Ovary (tissue), 7 donors: ENCODE measurements at regions not wholly inside any gene's neighbourhood (a gene's known extent, or its start where the extent isn't known, plus 50 kb on each side); places are given as distances from the start of the nearest gene placed in this dataset.

ENCODE experiments used
- DNase-seq, 5 donors: peaks; one replicate each; pipeline ENCODE4 v3.0.0-alpha.2; 2019 to 2020
- H3K27ac ChIP-seq, 2 donors: fragments of 200-600 bp; one replicate each; pipeline versions ENCODE4 v1.5.1 to v1.8.0; 2019 to 2022
- H3K27me3 ChIP-seq: fragments of 200-600 bp; one replicate; pipeline ENCODE4 v1.8.0; 2022
- H3K36me3 ChIP-seq: fragments of 200-600 bp; sonication (generic); one replicate; pipeline ENCODE4 v1.5.1; 2019
- H3K4me1 ChIP-seq: one replicate; pipeline ENCODE4 v1.8.1; 2013; ENCODE audit warnings: mild to moderate bottlenecking, moderate library complexity; ENCODE audit not compliant: insufficient read depth
- H3K4me3 ChIP-seq: fragments of 200-600 bp; sonication (generic); one replicate; pipeline ENCODE4 v1.5.1; 2017
- H3K9me3 ChIP-seq, 2 donors: fragments of 200-600 bp in 1 of 2; sonication (generic) in 1 of 2; one replicate each; pipeline versions ENCODE4 v1.5.1 to v1.8.1; 2013 to 2019; ENCODE audit warnings: mild to moderate bottlenecking in 1 of 2, moderate library complexity in 1 of 2
- EP300 ChIP-seq: sonication (generic); formaldehyde crosslinking; IDR thresholded peaks from one replicate; pipeline ENCODE4 v1.6.1; 2017; ENCODE audit warnings: antibody characterized with exemption
- POLR2A ChIP-seq: fragments of 450-650 bp; IDR thresholded peaks from one replicate; pipeline ENCODE4 v1.6.1; 2017; ENCODE audit warnings: antibody characterized with exemption, mild to moderate bottlenecking, moderate library complexity
- WGBS, 3 donors: extraction: QIAGEN DNeasy Blood & Tissue Kit in 1 of 3; methylation state at CpG; one replicate each; pipeline versions ENCODE4 v1.1.5 to v1.1.7; 2013 to 2017; 5-methylcytosine and 5-hydroxymethylcytosine counted together
- intact Hi-C, 4 donors: fragments of 100-400 bp; cut with DNase I; formaldehyde crosslinking; loops; one replicate each; pipeline versions ENCODE4 v1.11.0 to v1.15.1; 2022 to 2023
- TF ChIP-seq, protein P1 (sequence below), 3 donors: fragments of 450-650 bp in 2 of 3; fragments of 200-600 bp in 1 of 3; IDR thresholded peaks; one replicate each; pipeline versions ENCODE4 v1.5.1 to v1.8.0; 2016 to 2022; ENCODE audit warnings: antibody characterized with exemption in 3 of 3, mild to moderate bottlenecking in 1 of 3
- donor health status: DM: no; HTN: no; CAD: no; lungs with moderate emphysema.
- donor health status: DM: no; HTN: no; CAD: no.
- donor health status: Bipolar disorder and iron deficiency.
- donor health status: DM: no; HTN: no; CAD: no.
- donor health status: DM: yes; HTN: yes; CAD: no.

DNA sequence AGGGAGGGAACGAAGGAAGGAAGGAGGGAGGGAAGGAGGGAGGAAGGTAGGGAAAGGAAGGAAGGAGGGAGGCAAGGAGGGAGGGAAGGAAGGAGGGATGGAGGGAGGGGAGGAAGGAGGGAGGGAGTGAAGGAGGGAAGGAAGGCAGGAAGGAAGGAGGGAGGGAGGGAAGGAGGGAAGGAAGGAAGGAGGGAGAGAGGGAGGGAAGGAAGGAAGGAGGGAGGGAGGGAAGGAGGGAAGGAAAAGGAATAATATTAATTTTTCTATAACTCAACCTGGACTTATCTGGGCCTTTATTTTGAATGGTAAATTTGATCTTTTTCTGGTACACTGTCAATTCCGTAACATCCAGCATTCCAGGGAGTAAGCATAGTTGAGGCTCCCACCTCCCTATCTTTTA lies 244.2 kb downstream of the SPRY1 start:
- no peak for DNase-seq
- Histone ChIP-seq H3K27ac (no peak overlapping the region), H3K4me1 (no peaks in the 10 kb centered on the region), H3K36me3 (no peaks in the 10 kb centered on the region), H3K4me3 (no peak overlapping the region), H3K9me3 (no peaks in the 10 kb centered on the region), H3K27me3 (no peaks in the 10 kb centered on the region)
- no peak for TF ChIP-seq EP300
- TF ChIP-seq, protein P1, sequence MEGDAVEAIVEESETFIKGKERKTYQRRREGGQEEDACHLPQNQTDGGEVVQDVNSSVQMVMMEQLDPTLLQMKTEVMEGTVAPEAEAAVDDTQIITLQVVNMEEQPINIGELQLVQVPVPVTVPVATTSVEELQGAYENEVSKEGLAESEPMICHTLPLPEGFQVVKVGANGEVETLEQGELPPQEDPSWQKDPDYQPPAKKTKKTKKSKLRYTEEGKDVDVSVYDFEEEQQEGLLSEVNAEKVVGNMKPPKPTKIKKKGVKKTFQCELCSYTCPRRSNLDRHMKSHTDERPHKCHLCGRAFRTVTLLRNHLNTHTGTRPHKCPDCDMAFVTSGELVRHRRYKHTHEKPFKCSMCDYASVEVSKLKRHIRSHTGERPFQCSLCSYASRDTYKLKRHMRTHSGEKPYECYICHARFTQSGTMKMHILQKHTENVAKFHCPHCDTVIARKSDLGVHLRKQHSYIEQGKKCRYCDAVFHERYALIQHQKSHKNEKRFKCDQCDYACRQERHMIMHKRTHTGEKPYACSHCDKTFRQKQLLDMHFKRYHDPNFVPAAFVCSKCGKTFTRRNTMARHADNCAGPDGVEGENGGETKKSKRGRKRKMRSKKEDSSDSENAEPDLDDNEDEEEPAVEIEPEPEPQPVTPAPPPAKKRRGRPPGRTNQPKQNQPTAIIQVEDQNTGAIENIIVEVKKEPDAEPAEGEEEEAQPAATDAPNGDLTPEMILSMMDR (IDR thresholded peaks at IDR 0.05), result no peak
- no peak for TF ChIP-seq POLR2A
- WGBS, 3 donors, result 96 to 100% (median 98%) methylated on average over 2 of the region's 2 CpGs
- intact Hi-C loops, result no loop called here

- no peaks in the 10 kb centered on the region for H3K9me3 ChIP-seq
- H3K27me3 ChIP-seq, result no peaks in the 10 kb centered on the region
- DNase-seq, result no peak
- TF ChIP-seq EP300 (no peak), POLR2A (no peak)
- TF ChIP-seq, protein P1 (IDR thresholded peaks at IDR 0.05), result no peak
- intact Hi-C loops, result no loop called here
- no peaks in the 10 kb centered on the region for H3K36me3 ChIP-seq
- 86 to 96% (median 92%) methylated on average over 1 of the region's 1 CpG for WGBS, 3 donors
- no peak overlapping the region for H3K27ac ChIP-seq
- no peak overlapping the region for H3K4me3 ChIP-seq
- no peaks in the 10 kb centered on the region for H3K4me1 ChIP-seq
These were observed 247.1 kb downstream of the SPRY1 start for GRCh38 chr4:123643691-123644090.

GRCh38 chr4:123649250-123649644 lies 252.7 kb downstream of the SPRY1 start:
- 47 to 57% (median 51%) methylated on average over 4 of the region's 4 CpGs for WGBS, 3 donors
- no peak for DNase-seq
- no peaks in the 10 kb centered on the region for H3K36me3 ChIP-seq
- H3K27me3 ChIP-seq, result no peaks in the 10 kb centered on the region
- H3K4me1 ChIP-seq, result peaks cover 2% of the 10 kb centered on the region
- H3K9me3 ChIP-seq, result no peaks in the 10 kb centered on the region
- H3K27ac ChIP-seq, result no peak overlapping the region
- no peak for TF ChIP-seq EP300
- TF ChIP-seq, protein P1 (IDR thresholded peaks at IDR 0.05), result no peak
- TF ChIP-seq POLR2A, result no peak
- intact Hi-C loops, result no loop called here
- no peak overlapping the region for H3K4me3 ChIP-seq

GRCh38 chr4:123649645-123650391 lies 253.2 kb downstream of the SPRY1 start:
- intact Hi-C loops, result no loop called here

DNA sequence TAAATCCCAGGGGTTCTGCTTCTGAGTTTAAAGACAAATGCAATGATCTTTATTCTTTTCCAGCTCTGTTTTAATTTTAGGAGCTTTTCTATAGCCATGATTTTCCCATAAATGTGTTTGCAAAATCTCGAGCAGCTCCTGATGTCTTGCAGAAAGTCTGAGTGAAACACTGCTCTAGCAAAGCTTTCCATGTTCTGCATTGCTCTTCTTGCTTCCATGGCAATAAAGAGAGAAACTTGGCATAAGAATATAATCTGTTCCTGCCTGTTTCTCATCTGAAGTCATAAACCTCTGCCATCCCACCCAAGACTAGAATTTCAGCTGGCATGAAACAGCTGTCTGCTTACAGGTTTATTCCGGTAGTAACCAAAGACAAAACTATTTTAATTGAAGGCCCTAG lies 254.5 kb downstream of the SPRY1 start:
- H3K4me1 ChIP-seq, result peaks cover 2% of the 10 kb centered on the region
- H3K36me3 ChIP-seq, result no peaks in the 10 kb centered on the region
- intact Hi-C loops, result no loop called here
- H3K27ac ChIP-seq, result no peak overlapping the region
- H3K27me3 ChIP-seq, result no peaks in the 10 kb centered on the region
- TF ChIP-seq EP300, result no peak
- TF ChIP-seq, protein P1 (IDR thresholded peaks at IDR 0.05), result no peak
- TF ChIP-seq POLR2A, result no peak
- no peak for DNase-seq
- 21 to 30% (median 28%) methylated on average over 2 of the region's 2 CpGs for WGBS, 3 donors
- H3K4me3 ChIP-seq, result no peak overlapping the region
- no peaks in the 10 kb centered on the region for H3K9me3 ChIP-seq

More at GRCh38 chr4:123649645-123650391, 253.2 kb downstream of the SPRY1 start:
- no peak overlapping the region for H3K27ac ChIP-seq
- WGBS, 3 donors, result 17 to 20% (median 19%) methylated on average over 11 of the region's 11 CpGs
- no peaks in the 10 kb centered on the region for H3K9me3 ChIP-seq
- DNase-seq, result peak in 1 of 5 donors; percentile 34
- TF ChIP-seq EP300, result no peak
- no peaks in the 10 kb centered on the region for H3K36me3 ChIP-seq
- peaks cover 2% of the 10 kb centered on the region for H3K4me1 ChIP-seq
- no peak overlapping the region for H3K4me3 ChIP-seq
- H3K27me3 ChIP-seq, result no peaks in the 10 kb centered on the region
